ENCODE measurements at regions not wholly inside any gene's neighbourhood (a gene's known extent, or its start where the extent isn't known, plus 50 kb on each side); places are given as distances from the start of the nearest gene placed in this dataset.

- TF ChIP-seq ZNF274 (IDR thresholded peaks at IDR 0.05; ENCODE audit: insufficient read depth, insufficient read length) = no peak
- no peak for TF ChIP-seq CTCF (IDR thresholded peaks at IDR 0.05 in 2 of 3, conservative IDR thresholded peaks at IDR 0.05 in 1 of 3; ENCODE audit: control insufficient read depth in 2 of 3, extremely low read depth in 1 of 3, insufficient read depth in 1 of 3, low read depth in 3 of 3, low read length in 3 of 3)
- TF ChIP-seq SIN3A (IDR thresholded peaks at IDR 0.05; ENCODE audit: low read depth, low read length) = no peak
- TF ChIP-seq SIX5 (IDR thresholded peaks at IDR 0.05; ENCODE audit: low read depth, low read length, severe bottlenecking) = no peak
- no peak for TF ChIP-seq SPI1 (IDR thresholded peaks at IDR 0.05; ENCODE audit: borderline replicate concordance, insufficient read depth, low read depth, low read length)
- no peak for TF ChIP-seq TCF12 (IDR thresholded peaks at IDR 0.05; ENCODE audit: low read depth, low read length)
- no peak for TF ChIP-seq POLR2A (IDR thresholded peaks at IDR 0.05; ENCODE audit: low read depth, low read length)
- no peak for TF ChIP-seq BHLHE40 (IDR thresholded peaks at IDR 0.05; ENCODE audit: borderline replicate concordance in 1 of 2, low read depth in 2 of 2, low read length in 1 of 2)
- TF ChIP-seq TBL1XR1 (IDR thresholded peaks at IDR 0.05; ENCODE audit: low read depth, low read length) = no peak
- TF ChIP-seq FOXK2 (IDR thresholded peaks at IDR 0.05) = no peak
- no peak for TF ChIP-seq MXI1 (IDR thresholded peaks at IDR 0.05; ENCODE audit: low read depth, low read length)
- no peak for TF ChIP-seq TARDBP (IDR thresholded peaks at IDR 0.05; ENCODE audit: borderline replicate concordance)
- no peak for TF ChIP-seq SMC3 (IDR thresholded peaks at IDR 0.05; ENCODE audit: borderline replicate concordance, low read length)
- no peak for TF ChIP-seq USF2 (IDR thresholded peaks at IDR 0.05; ENCODE audit: borderline replicate concordance, low read depth, low read length)
Observed at GRCh38 chr4:59057804-59058203, 1947.6 kb upstream of the IGFBP7 start.

All from GM12878 (cell line).